HG03378 (cell line): ENCODE measurements at regions not wholly inside any gene's neighbourhood (a gene's known extent, or its start where the extent isn't known, plus 50 kb on each side); places are given as distances from the start of the nearest gene placed in this dataset.
"Not testable (repeated sequence)": the region's sequence is repeated elsewhere in the genome, so short reads cannot be mapped to it uniquely, and the experiment has no call there.

Source experiments
- ATAC-seq: cut with Tn5 transposase; IDR thresholded peaks from one replicate; pipeline ENCODE4 v1.9.1; 2021; ENCODE audit warnings: mild to moderate bottlenecking, moderate library complexity; ENCODE audit not compliant: unreplicated experiment

DNA sequence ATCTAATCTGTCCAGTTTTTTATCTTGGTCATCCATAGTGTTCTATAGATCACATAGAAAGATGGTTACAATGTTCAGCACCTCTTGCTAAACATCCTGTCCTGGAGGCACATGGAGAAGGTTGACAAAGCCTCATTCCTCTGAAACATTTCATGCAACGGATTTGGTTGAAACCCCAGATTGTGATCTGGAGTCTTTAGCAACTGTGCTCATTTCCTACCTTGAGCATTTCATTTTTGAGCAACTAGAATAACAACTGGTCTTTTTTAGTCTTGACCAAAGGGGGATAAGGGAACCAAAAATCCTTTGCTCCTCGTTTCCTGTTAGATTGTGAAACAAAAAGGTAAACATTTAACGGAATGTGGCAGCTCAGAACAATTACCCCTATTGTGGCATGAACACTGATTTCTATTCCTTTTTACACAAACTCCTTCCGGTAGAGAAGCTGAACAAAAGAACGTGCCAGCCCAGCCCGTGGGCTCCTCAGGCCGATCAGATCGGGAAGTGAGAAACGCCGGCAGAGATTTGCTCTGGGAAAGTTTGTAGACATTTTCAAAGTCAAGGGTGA is 94.7 kb upstream of the ERRFI1 start:
- no peak for ATAC-seq

DNA sequence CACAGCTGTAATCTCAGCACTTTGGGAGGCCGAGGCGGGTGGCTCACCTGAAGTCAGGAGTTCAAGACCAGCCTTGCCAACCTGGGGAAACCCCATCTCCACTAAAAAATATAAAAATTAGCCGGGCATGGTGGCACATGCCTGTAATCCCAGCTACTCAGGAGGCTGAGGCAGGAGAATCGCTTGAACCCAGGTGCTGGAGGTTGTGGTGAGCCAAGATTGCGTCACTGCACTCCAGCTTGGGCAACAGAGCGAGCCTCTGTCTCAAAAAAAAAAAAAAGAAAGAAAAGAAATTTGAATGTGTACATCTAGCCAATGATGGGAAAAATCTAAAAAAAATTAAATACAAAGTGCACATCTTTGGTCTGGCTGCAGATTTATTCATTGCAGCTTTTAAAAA is 92.6 kb upstream of the ERRFI1 start:
- not testable (repeated sequence) for ATAC-seq

DNA sequence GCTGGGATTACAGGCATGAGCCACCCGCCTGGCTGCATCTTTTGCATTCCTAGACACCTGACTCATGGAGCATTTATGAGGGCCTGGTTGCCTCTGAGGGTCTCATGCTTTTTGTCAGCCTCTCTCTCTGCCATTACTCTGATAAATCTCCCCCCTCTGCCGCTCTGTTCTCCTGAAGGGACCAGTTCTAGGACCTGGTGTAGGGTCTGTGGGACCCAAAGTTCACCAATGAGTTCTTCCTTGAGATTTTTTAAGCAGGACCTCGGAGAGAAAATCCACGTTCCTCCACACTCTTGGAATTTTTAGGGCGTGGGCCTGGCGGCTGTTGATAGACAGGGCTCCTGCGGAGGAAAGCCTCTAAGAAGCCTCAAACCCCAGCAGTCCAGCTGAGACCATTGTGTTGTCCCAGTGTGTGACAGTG is 91.9 kb upstream of the ERRFI1 start:
- no peak for ATAC-seq

DNA sequence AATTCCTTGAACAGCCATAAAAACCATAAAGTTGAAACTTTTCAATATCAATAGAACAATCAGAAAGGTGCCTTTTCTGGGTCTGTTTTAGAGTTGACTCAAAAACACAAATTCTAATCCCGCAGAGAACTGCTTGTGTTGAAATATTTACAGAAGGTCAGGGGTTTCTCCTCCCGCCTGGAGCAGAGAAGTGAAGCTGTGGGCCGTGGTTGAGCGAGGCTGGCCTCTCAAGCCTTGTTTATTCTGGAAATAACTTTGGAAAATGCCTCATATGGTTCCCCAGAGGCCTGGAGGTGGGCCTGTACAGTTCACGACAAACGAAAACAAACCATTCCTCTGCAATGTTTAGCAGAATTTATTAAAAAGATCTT is 90.8 kb upstream of the ERRFI1 start:
- ATAC-seq, result no peak

DNA sequence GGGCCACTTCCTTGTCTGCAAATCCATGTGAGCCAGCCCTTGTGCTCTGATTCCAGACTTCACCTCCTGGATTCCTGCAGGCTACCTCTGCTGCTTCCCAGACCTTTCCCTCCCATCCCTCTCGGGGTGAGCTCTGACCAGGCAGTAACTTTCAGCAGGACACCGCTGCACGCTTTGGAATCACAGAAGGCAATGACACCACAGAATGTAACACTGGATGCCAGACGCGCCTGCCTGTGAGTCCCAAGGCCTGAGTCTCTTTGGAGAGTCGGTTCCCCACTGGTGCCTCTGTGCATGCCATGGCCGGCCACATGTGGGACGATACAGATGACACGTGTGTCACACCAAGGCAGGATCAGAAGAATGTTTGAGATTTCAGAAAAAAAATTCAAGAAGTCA is 89.7 kb upstream of the ERRFI1 start:
- ATAC-seq, result no peak

GRCh38 chr1:8115031-8115768 is 89.1 kb upstream of the ERRFI1 start:
- ATAC-seq, result no peak

- no peak for ATAC-seq
These were observed 87.4 kb upstream of the ERRFI1 start for GRCh38 chr1:8113262-8114220.

- no peak for ATAC-seq
These were observed 86.6 kb upstream of the ERRFI1 start for GRCh38 chr1:8112611-8113261.

DNA sequence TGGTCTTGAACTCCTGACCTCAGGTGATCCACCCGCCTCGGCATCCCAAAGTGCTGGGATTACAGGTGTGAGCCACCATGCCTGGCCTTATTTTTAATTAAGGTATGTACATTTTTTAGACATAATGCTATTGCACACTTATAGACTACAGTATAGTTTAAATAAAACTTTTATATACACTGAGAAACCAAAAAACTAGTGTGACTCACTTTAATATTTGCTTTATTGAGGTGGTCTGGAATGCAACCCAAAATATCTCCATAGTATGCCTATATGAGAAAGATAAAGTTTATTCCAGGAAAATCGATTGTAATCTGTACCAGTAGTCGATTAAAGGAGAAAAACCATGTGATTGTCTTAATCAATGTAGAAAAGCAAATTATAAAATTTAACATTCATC is 85.5 kb upstream of the ERRFI1 start:
- ATAC-seq, result no peak

GRCh38 chr1:8109216-8109615 is 83.1 kb upstream of the ERRFI1 start:
- ATAC-seq, result no peak

- no peak for ATAC-seq
These were observed 81.8 kb upstream of the ERRFI1 start for GRCh38 chr1:8107897-8108296.

DNA sequence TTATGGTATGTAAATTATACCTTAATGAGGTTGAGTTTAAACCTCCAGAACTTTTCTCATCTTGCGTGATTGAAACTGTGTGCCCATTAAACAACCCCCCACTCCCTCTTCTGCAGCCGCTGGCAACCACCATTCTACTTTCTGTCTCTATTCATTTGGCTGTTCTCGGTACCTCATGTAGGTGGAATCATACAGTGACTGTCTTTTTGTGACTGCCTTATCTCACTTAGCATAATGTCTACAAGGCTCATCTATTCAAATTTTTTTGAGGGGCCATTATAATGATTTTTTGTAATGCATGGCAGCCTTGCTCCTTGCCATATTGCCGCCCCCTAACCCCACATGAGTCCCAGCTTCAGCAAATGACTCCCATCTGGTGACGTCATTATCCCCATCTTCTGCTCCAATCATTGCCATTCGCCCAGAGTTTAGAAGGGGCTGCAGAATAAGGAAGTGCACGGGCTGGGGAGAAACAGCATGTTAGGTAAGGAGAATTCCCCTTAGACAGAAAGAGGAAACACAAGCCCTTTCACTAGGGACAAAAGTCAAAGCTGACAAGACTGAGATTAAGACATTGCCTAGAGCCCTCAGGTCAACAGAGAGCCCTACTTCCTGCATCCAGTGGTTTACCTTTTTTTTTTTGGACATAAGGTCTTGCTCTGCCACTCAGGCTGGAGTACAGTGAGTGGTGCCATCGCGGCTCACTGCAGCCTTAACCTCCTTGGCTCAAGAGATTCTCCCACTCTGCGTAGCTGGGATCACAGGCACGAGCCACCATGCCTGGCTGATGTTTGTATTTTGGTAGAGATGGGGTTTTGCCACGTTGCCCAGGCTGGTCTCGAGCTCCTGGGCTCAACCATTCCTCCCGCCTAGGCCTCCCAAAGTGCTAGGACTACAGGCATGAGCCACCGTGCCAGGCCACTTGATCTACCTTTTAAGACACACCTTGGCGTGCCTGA is 78.4 kb upstream of the ERRFI1 start:
- no peak for ATAC-seq

GRCh38 chr1:8097908-8098307 is 71.8 kb upstream of the ERRFI1 start:
- no peak for ATAC-seq

DNA sequence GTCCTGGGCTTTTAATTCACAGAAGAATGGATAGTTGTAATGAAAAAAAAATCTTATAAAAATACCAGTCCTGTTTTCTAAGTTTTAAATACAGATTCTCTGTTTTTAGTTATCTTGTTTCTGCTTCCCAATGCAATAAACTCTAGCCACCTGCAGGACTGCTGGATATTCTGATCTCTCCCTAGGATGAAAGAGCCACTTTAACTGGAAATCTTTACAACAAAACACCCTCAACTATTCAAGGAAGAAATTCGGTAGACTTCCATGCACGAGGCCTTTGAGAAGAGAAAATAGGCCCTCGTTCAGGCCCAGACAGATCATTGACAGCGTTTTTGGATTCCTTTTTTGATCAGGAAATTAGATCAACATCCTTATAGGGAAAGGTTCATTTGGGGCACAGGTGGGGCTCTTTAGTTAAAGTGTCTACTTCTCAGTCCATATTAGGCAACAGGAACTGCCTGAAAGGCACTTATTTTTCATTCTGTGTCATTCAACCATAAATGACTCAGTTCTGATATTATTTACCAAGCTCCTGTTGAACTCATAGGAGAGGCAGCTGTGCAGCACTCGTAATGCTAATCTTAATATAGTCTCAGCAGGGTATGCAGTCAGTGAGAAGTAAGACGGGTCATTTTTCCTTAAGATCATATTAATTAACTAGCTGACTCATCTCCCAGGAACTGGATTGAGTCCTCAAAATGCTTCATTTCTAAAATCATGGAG is 71.1 kb upstream of the ERRFI1 start:
- peak; percentile 89 for ATAC-seq

DNA sequence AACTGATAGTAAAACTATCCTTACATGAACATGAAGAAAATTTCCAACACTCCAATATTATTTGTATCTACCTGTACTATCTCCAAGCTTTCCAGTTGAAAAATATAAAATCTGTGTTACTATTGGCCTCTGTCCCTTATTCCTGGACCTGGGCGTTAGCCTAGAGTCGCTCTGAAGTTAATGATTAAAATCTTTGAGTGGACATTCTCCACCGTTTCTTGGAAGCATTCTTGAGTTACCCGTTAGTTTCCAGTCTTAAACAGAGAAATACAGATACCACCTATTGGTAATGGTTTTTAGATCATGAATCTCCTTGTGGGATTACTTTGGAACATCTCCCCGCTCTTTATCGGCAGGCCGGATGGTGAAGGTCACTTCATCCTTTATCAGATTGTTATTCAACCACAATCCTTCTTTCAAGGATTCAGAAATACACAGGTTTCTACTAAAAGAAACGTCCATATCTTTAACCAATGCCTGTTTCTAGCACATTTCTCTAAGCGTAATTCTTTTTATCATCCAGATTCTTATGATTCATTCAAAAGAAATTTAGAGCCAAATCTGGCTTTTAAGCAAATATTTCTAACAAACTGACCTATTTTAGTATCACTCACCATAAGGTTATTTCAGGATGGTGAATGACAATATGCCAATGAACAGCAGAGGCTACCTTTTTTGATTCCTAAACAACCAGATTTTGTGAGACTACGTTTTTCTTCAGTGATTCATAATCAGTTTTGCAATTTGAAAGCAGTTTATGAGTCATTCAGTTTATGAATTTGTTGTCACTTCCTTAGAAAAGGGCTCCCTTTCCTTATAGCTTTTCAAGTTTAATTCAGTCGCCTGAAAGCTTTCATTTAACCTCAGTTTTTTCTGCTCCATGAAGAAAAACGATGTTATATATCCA is 70.2 kb upstream of the ERRFI1 start:
- ATAC-seq, result no peak

GRCh38 chr1:8095584-8095983 is 69.5 kb upstream of the ERRFI1 start:
- ATAC-seq, result no peak

DNA sequence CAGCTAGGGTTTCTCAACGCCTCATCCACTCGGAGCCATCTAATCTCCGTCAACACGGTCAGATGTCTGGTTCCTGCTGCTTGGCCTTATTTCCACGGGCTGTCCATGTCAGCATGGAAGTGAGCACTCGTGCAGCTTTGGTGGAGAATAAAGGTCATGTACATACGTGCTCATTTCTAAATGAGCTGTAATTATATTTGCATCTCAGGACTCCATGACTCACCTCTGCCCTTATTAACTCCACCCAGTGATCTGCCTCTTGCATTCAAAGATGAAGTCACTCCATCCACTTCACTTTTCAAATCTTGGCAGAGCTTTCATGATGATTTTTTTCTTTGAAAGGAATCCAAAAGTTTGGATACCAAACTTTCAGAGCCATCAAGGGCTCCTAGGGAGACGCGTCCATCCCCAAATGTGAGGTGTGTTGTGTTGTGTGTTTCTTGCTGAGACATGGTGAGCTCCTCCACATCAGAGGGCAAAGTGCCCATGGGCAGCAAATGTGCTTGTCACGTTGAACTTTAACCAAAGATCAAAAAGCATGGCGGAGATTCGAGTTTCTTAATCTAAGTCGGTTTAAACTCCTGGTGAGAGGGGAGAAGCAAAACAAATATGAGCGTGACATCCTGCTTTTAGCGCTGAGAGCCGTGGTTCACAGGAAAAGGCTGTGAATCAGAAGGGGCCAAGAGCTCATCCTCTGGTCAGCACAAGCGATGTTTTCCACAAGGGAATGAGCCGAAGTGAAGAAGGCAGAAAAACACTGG is 68.6 kb upstream of the ERRFI1 start:
- no peak for ATAC-seq
